ENCODE measurements at regions not wholly inside any gene's neighbourhood (a gene's known extent, or its start where the extent isn't known, plus 50 kb on each side); places are given as distances from the start of the nearest gene placed in this dataset.

GRCh38 chr12:5200278-5201087 is 156.8 kb downstream of the KCNA5 start:
- no peak for TF ChIP-seq EZH2phosphoT487 (IDR thresholded peaks at IDR 0.05; ENCODE audit: borderline replicate concordance, low read depth, low read length)
- TF ChIP-seq CTCF (conservative IDR thresholded peaks at IDR 0.05; ENCODE audit: low read length), result peak; percentile 86

Measured in OCI-LY7 (cell line).